ENCODE measurements at regions not wholly inside any gene's neighbourhood (a gene's known extent, or its start where the extent isn't known, plus 50 kb on each side); places are given as distances from the start of the nearest gene placed in this dataset.

DNA sequence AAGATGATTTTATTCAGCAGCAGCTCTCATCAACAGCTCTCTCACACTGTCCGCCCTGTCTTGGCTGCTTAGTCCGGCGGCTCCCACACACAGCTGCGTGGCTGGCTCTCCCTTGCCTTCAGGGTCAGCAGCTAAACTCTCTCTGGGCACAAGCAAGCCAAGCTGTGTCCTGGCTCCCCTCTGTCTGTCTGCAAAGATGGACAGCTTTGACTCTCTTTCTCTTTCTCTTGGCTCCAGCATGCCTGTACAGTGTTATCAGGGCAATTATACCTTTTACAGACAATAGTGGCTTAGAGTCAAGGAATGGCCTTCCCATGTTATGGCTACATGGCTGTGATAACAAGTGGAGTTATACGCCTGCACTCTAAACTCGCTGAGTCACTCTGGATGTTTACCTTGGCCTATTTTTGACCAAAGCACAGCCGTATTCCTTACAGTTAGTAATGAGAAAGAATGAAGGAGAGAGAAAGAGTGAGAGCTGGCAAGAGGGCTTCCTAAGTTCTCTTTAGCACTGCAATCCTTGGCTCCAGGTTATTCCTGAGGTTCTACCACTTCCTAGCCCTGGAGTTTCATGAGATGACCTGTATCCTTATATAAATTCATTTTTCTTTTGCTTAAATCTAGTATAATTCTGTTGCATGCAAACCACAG lies 59.9 kb upstream of the ZSWIM5 start:
- TF ChIP-seq, protein P1, sequence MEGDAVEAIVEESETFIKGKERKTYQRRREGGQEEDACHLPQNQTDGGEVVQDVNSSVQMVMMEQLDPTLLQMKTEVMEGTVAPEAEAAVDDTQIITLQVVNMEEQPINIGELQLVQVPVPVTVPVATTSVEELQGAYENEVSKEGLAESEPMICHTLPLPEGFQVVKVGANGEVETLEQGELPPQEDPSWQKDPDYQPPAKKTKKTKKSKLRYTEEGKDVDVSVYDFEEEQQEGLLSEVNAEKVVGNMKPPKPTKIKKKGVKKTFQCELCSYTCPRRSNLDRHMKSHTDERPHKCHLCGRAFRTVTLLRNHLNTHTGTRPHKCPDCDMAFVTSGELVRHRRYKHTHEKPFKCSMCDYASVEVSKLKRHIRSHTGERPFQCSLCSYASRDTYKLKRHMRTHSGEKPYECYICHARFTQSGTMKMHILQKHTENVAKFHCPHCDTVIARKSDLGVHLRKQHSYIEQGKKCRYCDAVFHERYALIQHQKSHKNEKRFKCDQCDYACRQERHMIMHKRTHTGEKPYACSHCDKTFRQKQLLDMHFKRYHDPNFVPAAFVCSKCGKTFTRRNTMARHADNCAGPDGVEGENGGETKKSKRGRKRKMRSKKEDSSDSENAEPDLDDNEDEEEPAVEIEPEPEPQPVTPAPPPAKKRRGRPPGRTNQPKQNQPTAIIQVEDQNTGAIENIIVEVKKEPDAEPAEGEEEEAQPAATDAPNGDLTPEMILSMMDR (IDR thresholded peaks at IDR 0.05) = peak in 1 of 4 experiments; percentile 6
- TF ChIP-seq POLR2A (IDR thresholded peaks at IDR 0.05) = no peak
- TF ChIP-seq POLR2AphosphoS5 (IDR thresholded peaks at IDR 0.05) = peak; percentile 33

Data from gastroesophageal sphincter (tissue), 3 donors.